Duodenal mucosa (tissue), 2 donors: ENCODE measurements at regions not wholly inside any gene's neighbourhood (a gene's known extent, or its start where the extent isn't known, plus 50 kb on each side); places are given as distances from the start of the nearest gene placed in this dataset.

Source experiments
- H3K27ac ChIP-seq: one replicate; pipeline ENCODE4 v1.7.0; 2013; ENCODE audit warnings: low read depth, low read length
- H3K27me3 ChIP-seq, 2 donors: one replicate each; pipeline ENCODE4 v1.7.0; 2013; ENCODE audit warnings: low read length in 2 of 2, control low read depth in 1 of 2; ENCODE audit not compliant: insufficient read depth in 2 of 2, control insufficient read depth in 1 of 2
- H3K36me3 ChIP-seq, 2 donors: one replicate each; pipeline ENCODE4 v1.7.0; 2013; ENCODE audit warnings: low read length in 2 of 2, control low read depth in 1 of 2; ENCODE audit not compliant: insufficient read depth in 2 of 2, control insufficient read depth in 1 of 2
- H3K4me1 ChIP-seq, 2 donors: one replicate each; pipeline ENCODE4 v1.7.0; 2013; ENCODE audit warnings: low read length in 2 of 2, control low read depth in 1 of 2; ENCODE audit not compliant: insufficient read depth in 2 of 2, control insufficient read depth in 1 of 2
- H3K4me3 ChIP-seq, 2 donors: one replicate each; pipeline ENCODE4 v1.7.0; 2013; ENCODE audit warnings: low read length in 2 of 2, low read depth in 1 of 2
- H3K9ac ChIP-seq, 2 donors: one replicate each; pipeline ENCODE4 v1.7.0; 2013; ENCODE audit warnings: low read length in 2 of 2, low read depth in 1 of 2
- H3K9me3 ChIP-seq, 2 donors: one replicate each; pipeline ENCODE4 v1.7.0; 2013; ENCODE audit warnings: low read length in 2 of 2, control low read depth in 1 of 2; ENCODE audit not compliant: control insufficient read depth in 1 of 2

DNA sequence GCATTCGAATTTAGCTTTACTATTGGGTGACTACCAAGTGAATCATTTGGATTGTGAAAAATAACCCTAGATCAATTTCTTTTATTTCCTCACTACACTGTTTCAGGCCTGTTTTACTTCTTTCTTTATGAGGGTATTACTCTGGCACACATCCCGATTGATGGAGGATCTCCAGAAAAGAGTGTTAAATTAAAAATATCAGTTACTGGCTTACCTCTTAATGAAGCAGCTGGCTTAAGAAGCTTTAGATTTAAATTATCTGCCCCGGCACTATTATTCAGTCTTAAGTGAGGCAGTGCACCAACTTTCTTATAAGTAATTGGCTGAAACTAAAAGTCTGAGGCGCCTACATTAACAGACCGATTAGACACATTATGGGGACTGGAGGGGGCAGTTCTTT is 1097.4 kb downstream of the TTLL7 start:
- H3K9ac ChIP-seq: no peak overlapping the region

DNA sequence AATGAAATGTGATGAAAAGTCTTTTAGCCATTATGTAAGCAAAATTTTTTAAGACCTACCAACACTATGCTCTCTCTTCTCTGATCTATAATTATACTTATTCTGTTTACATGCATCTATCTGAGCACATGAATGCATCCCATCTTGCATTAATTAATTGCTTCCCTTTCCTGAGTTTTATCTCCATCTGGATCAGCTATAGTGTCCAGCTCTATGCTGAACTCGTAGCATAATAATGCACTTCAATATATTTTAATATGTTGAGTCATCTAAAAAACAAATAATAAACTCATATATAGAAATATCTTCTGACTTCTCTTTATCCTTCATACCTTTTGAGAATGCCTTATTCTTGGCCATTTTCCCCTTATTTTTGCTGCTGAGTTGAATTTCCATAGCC is 1097.8 kb downstream of the TTLL7 start:
- Histone ChIP-seq H3K4me1 (no peaks in the 10 kb centered on the region), H3K9me3 (no peaks in the 10 kb centered on the region), H3K27ac (no peak overlapping the region)

More for the DNA sequence above, 1097.4 kb downstream of the TTLL7 start:
- Histone ChIP-seq H3K4me1 (no peaks in the 10 kb centered on the region), H3K4me3 (no peak overlapping the region), H3K36me3 (no peaks in the 10 kb centered on the region), H3K9me3 (no peaks in the 10 kb centered on the region), H3K27me3 (no peaks in the 10 kb centered on the region), H3K27ac (no peak overlapping the region)

DNA sequence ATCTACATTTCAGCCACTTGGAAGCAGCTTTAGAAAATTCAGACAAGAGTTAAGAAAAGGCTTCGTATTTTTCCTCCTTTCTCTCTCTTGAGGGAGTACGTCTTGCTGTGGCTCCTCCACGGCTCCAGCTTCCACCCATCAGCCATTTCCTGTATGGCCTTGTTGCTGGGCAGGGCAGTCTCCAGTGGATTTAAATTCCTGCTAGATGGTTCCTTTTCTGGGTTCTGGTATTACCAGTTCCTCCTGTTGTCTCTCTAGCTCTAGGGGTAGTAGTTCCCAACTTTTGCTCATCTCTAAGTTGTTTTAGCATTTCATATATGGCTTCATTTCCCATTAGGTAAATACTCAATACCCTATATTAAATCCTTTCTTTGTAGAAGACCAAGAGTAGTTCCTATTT is 1098.3 kb downstream of the ADGRL2 start:
- Histone ChIP-seq H3K4me1 (no peaks in the 10 kb centered on the region), H3K4me3 (no peak overlapping the region), H3K27ac (no peak overlapping the region), H3K9ac (no peak overlapping the region), H3K36me3 (no peaks in the 10 kb centered on the region), H3K9me3 (no peaks in the 10 kb centered on the region), H3K27me3 (no peaks in the 10 kb centered on the region)

More for the DNA sequence above, 1097.8 kb downstream of the TTLL7 start:
- Histone ChIP-seq H3K9ac (no peak overlapping the region), H3K4me3 (no peak overlapping the region), H3K27me3 (no peaks in the 10 kb centered on the region), H3K36me3 (no peaks in the 10 kb centered on the region)

DNA sequence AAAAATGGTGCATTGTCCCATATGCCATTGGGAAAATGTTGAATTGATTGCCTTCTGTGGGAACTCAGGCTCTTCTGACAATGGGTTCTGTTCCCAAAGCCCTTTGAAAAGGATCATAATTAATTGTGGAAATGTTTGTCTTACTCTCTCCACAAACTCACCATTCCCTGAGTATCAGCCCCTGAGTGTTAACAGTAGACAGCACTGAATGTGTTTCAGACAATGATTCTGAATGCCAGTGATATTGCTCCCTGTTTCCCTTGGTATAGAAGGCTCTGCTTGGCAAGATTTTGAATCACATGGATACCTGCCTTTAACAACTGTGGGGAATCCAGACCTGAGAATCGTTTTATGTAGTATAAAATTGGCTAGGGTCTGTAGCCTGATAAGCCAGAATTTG is 1096.8 kb downstream of the ADGRL2 start:
- Histone ChIP-seq H3K27ac (no peak overlapping the region), H3K9me3 (no peaks in the 10 kb centered on the region)

DNA sequence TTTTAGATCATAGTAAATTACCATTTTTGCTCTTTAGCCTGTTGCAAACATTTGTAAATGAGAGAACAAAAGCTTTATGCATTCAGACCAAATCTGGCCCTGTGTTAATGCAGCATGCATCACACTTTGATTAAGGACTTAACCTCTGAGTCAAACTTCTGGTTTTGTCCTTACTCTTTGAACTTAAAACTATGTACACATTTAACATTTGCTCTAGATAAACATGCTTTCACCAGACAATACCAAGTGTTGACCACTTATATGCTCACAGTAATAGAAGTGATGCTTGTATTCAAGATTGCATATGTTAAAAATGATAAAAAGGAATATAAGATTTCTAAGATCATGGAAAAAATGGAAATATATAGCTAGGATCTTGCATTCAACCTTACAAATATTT is 1095.3 kb downstream of the ADGRL2 start:
- Histone ChIP-seq H3K27ac (no peak overlapping the region), H3K4me1 (no peaks in the 10 kb centered on the region), H3K27me3 (no peaks in the 10 kb centered on the region)

More for the DNA sequence above, 1096.8 kb downstream of the ADGRL2 start:
- no peak overlapping the region for H3K9ac ChIP-seq
- H3K4me1 ChIP-seq: no peaks in the 10 kb centered on the region
- H3K4me3 ChIP-seq: no peak overlapping the region
- H3K36me3 ChIP-seq: no peaks in the 10 kb centered on the region
- H3K27me3 ChIP-seq: no peaks in the 10 kb centered on the region

DNA sequence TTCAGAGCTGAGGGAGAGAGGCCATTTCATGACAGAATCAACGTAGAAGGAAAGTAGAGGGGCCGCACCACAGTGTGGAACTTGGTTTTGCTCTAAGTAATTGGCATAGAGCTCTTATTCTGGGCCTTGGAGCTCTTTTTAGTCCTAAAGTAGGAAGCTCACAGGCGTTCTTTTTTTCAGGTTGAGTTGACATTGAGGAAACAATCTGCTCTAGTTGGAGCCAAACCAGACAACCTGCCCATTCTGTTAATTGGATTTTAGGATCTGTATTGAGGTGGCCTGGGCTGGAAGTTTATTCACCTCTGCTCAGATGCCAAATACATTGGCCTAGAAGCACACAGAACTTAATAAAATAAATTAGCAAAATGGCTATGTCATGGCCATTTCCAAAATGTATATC is 1093.9 kb downstream of the ADGRL2 start:
- no peak overlapping the region for H3K4me3 ChIP-seq
- H3K27ac ChIP-seq: no peak overlapping the region
- H3K9ac ChIP-seq: no peak overlapping the region
- H3K4me1 ChIP-seq: no peaks in the 10 kb centered on the region
- no peaks in the 10 kb centered on the region for H3K9me3 ChIP-seq
- no peaks in the 10 kb centered on the region for H3K27me3 ChIP-seq
- no peaks in the 10 kb centered on the region for H3K36me3 ChIP-seq

More for the DNA sequence above, 1095.3 kb downstream of the ADGRL2 start:
- H3K9ac ChIP-seq: no peak overlapping the region
- no peaks in the 10 kb centered on the region for H3K9me3 ChIP-seq
- no peak overlapping the region for H3K4me3 ChIP-seq
- H3K36me3 ChIP-seq: no peaks in the 10 kb centered on the region

DNA sequence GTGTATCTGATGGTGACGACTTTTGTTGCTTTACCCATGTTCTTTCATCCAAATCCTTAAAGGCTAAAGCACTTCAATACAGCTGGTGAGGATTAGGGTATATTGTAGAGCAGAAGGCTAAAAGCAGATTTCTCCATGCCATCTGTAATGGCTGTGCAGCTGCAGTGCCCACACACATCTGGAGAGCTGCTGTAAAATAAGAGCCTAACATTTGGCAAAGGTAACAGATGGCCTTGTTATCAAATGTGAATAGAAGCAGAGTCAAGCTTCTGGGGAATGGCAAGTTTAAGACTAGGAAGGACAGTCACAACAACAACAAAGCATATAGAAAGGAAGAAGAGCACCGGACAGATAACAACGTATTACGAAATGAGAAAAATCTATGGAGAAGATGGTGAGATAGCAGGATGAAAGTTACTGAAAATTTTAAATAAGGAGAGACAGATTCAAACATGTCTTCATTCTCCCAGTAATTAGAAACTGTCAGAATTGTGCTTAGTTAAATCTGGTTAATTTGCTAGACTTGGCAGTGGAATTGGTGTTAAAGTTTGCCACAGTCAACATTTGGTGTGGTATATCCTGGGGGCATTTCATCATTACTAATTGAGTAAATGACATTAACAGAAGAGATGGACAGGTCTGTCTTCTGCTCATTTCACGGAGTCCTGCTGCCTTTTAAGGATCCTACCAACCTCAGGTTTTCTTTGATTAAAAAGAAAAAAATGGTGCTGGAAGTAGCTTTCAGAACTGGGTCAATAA is 1093.2 kb downstream of the ADGRL2 start:
- Histone ChIP-seq H3K27ac (no peak overlapping the region), H3K4me1 (no peaks in the 10 kb centered on the region), H3K9ac (no peak overlapping the region), H3K36me3 (no peaks in the 10 kb centered on the region), H3K9me3 (no peaks in the 10 kb centered on the region), H3K27me3 (no peaks in the 10 kb centered on the region), H3K4me3 (no peak overlapping the region)

DNA sequence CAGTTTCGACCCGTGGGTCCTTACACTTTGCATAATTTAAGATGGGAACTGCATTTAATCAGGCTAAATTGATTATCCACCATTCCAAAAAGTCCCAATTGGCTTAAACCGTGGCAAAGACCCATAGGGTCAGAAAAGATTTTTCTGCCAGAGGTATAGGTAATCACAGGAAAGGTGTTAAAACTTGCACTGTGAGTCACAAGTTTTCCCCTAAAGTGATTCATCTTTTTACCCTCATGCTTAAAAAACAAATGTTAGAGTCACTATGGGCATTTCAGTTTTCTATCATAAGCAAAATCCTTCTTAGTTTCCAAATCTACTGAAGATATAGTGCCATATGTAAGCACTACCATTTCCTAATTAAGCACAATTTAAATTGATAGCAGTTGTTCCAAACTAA is 1079.8 kb downstream of the ADGRL2 start:
- Histone ChIP-seq H3K4me3 (no peak overlapping the region), H3K9ac (no peak overlapping the region), H3K4me1 (no peaks in the 10 kb centered on the region), H3K27me3 (no peaks in the 10 kb centered on the region), H3K36me3 (no peaks in the 10 kb centered on the region), H3K9me3 (no peaks in the 10 kb centered on the region), H3K27ac (no peak overlapping the region)

DNA sequence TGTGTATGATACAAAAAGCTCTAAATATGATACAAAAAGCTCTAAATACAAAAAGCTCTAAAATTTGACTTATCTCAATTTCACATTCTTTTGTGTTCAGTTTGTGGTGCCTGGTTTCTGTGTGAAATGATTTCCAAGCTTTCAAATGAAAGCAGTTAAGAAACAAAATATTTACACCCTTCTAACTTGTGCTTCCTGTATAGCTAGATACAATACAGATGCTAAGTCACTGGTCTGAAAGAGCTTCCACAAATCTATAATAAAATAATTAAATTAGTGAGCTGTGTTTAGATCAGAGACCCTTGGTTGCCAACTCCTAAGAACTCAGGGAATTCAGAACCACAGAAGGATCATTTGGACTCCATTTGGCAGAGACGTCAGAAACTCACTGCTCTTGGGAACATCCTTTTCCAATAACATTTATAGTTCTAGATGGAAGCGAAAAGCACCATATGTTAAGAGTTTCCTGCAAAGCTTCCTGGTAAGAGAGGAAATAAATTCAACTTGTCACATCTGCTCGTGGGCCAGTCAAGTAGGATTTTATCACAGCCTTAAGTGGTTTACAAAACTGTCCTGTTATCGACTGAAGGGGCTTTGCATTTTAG is 1079.1 kb downstream of the ADGRL2 start:
- Histone ChIP-seq H3K4me1 (no peaks in the 10 kb centered on the region), H3K9me3 (no peaks in the 10 kb centered on the region), H3K36me3 (no peaks in the 10 kb centered on the region), H3K9ac (no peak overlapping the region), H3K27ac (no peak overlapping the region), H3K27me3 (no peaks in the 10 kb centered on the region), H3K4me3 (no peak overlapping the region)

DNA sequence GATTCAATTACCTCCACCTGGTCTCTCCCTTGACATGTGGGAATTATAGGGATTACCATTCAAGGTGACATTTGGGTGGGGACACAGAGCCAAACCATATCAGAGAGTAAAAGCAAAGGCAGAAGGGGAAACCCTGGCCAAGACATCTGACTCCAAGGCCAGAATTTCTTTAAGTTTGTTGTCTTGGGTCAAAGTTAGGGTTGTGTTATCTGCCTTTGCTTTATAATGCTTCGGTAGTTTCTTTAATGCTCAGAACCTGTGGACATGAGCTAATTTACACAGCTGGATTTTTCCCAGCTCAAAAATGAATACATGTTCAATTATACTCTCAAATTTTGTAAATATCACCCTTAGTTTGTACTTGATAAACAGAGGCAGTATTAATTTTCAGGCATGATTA is 1074.4 kb downstream of the ADGRL2 start:
- Histone ChIP-seq H3K9ac (no peak overlapping the region), H3K27ac (no peak overlapping the region), H3K36me3 (no peaks in the 10 kb centered on the region), H3K4me1 (no peaks in the 10 kb centered on the region), H3K4me3 (no peak overlapping the region), H3K27me3 (no peaks in the 10 kb centered on the region), H3K9me3 (no peaks in the 10 kb centered on the region)
